ENCODE measurements at regions not wholly inside any gene's neighbourhood (a gene's known extent, or its start where the extent isn't known, plus 50 kb on each side); places are given as distances from the start of the nearest gene placed in this dataset.
"Not testable (repeated sequence)": the region's sequence is repeated elsewhere in the genome, so short reads cannot be mapped to it uniquely, and the experiment has no call there.

- not testable (repeated sequence) for TF ChIP-seq EZH2 (optimal IDR thresholded peaks at IDR 0.05; ENCODE audit: low read depth, low read length); CTCF (IDR thresholded peaks at IDR 0.05; ENCODE audit: low read length)
Measured at GRCh38 chr7:73928644-73929043, 67.7 kb downstream of the TMEM270 start.

Measured in MM.1S (cell line).